ENCODE measurements at regions not wholly inside any gene's neighbourhood (a gene's known extent, or its start where the extent isn't known, plus 50 kb on each side); places are given as distances from the start of the nearest gene placed in this dataset.

GRCh38 chrY:7169475-7169874, 257.9 kb upstream of the AMELY start:
- TF ChIP-seq PHF8 (conservative IDR thresholded peaks at IDR 0.05; ENCODE audit: low read depth, low read length) (no peak), NRF1 (IDR thresholded peaks at IDR 0.05; ENCODE audit: low read depth, low read length) (no peak), CREB1 (IDR thresholded peaks at IDR 0.05) (no peak), GABPA (IDR thresholded peaks at IDR 0.05; ENCODE audit: borderline replicate concordance, insufficient read depth, low read length) (no peak), SUZ12 (IDR thresholded peaks at IDR 0.05; ENCODE audit: low read length) (no peak)
- Histone ChIP-seq H4K8ac (ENCODE audit: extremely low read depth, insufficient read depth, low read length) (no peak overlapping the region), H3K4me1 (replicated peaks in 1 of 4; ENCODE audit: control insufficient read depth in 3 of 4, insufficient read depth in 4 of 4, low read length in 3 of 4) (no peaks in the 10 kb centered on the region), H4K20me1 (replicated peaks in 1 of 2; ENCODE audit: control insufficient read depth in 1 of 2, insufficient read depth in 2 of 2, low read length in 2 of 2) (no peaks in the 10 kb centered on the region), H2AK5ac (ENCODE audit: low read depth, low read length) (no peak overlapping the region), H3K79me1 (ENCODE audit: low read depth, low read length) (no peaks in the 10 kb centered on the region), H3K23ac (ENCODE audit: insufficient read length) (no peak overlapping the region), H3K4me2 (ENCODE audit: insufficient read depth in 1 of 2, low read depth in 2 of 2, low read length in 2 of 2) (no peak overlapping the region), H4K91ac (replicated peaks; ENCODE audit: insufficient read length, low read length) (no peak overlapping the region), H3K27ac (ENCODE audit: low read depth, low read length) (no peak overlapping the region), H3K9ac (replicated peaks in 1 of 4; ENCODE audit: extremely low read depth in 1 of 4, low read depth in 3 of 4, low read length in 3 of 4) (no peak overlapping the region), H3K4ac (replicated peaks; ENCODE audit: insufficient read length, low read depth, low read length) (no peak overlapping the region), H4K5ac (ENCODE audit: insufficient read length, low read depth, low read length) (no peak overlapping the region), H3K18ac (ENCODE audit: extremely low read depth, low read length) (no peak overlapping the region), H2BK15ac (ENCODE audit: low read length) (no peak overlapping the region), H2BK120ac (replicated peaks; ENCODE audit: low read depth, low read length) (no peak overlapping the region), H3K23me2 (ENCODE audit: low read depth, low read length) (no peaks in the 10 kb centered on the region), H3K79me2 (ENCODE audit: control insufficient read depth in 1 of 2, insufficient read depth in 2 of 2, low read length in 2 of 2) (no peaks in the 10 kb centered on the region), H2BK20ac (ENCODE audit: low read length) (no peak overlapping the region), H3K36me3 (ENCODE audit: control insufficient read depth in 2 of 4, insufficient read depth in 4 of 4, low read length in 3 of 4) (no peaks in the 10 kb centered on the region), H2AFZ (ENCODE audit: low read length) (no peak overlapping the region), H3K4me3 (ENCODE audit: extremely low read depth in 1 of 4, insufficient read depth in 2 of 4, low read depth in 3 of 4, low read length in 4 of 4) (no peak overlapping the region), H3K9me3 (ENCODE audit: insufficient read depth in 2 of 2, low read depth in 1 of 2, low read length in 1 of 2) (no peaks in the 10 kb centered on the region), H2BK12ac (ENCODE audit: low read depth, low read length) (no peak overlapping the region), H3K27me3 (replicated peaks in 1 of 4; ENCODE audit: control insufficient read depth in 3 of 4, extremely low read depth in 1 of 4, insufficient read depth in 3 of 4, low read length in 3 of 4) (no peaks in the 10 kb centered on the region), H2BK5ac (ENCODE audit: low read depth, low read length) (no peak overlapping the region), H3K14ac (ENCODE audit: insufficient read length) (no peak overlapping the region), H3K56ac (replicated peaks; ENCODE audit: insufficient read length, low read depth, low read length) (no peak overlapping the region)
- ChIA-PET CTCF (ENCODE audit: partially characterized antibody) (no interaction called here), POLR2A (ENCODE audit: partially characterized antibody) (no interaction called here)
- FAIRE-seq (no peak), DNase-seq (ENCODE audit: low read depth in 1 of 2, low spot score in 2 of 2) (no peak)
- WGBS, 2 experiments (ENCODE audit: extremely low coverage in 1 of 2, insufficient coverage in 1 of 2, insufficient read length in 1 of 2, insufficient replicate concordance in 2 of 2, low coverage in 1 of 2, low lambda C conversion rate in 2 of 2, missing lambda C conversion rate in 1 of 2): 89% methylated on average over 1 of the region's 1 CpG; no CpG with 5 or more reads in 1 of the 2 experiments

Measured in H1 (cell line).